ENCODE measurements at regions not wholly inside any gene's neighbourhood (a gene's known extent, or its start where the extent isn't known, plus 50 kb on each side); places are given as distances from the start of the nearest gene placed in this dataset.
A peak's percentile ranks its signal among the peaks of the same experiment; 100 is the strongest.

GRCh38 chr13:76778853-76779252 lies 107.4 kb downstream of the KCTD12 start:
- Histone ChIP-seq H3K4me1 (no peaks in the 10 kb centered on the region), H3K27ac (replicated peaks) (no peak overlapping the region), H3K27me3 (ENCODE audit: low read depth) (no peaks in the 10 kb centered on the region), H3K36me3 (no peaks in the 10 kb centered on the region), H3K9me3 (replicated peaks) (no peaks in the 10 kb centered on the region), H3K4me3 (no peak overlapping the region)
- no peak for TF ChIP-seq CTCF (IDR thresholded peaks at IDR 0.05; ENCODE audit: borderline replicate concordance)
- intact Hi-C loops (cut with micrococcal nuclease) = no loop called here
- DNase-seq = no peak

GRCh38 chr13:76777096-76777495 lies 109.1 kb downstream of the KCTD12 start:
- Histone ChIP-seq H3K4me3 (no peak overlapping the region), H3K9me3 (replicated peaks) (no peaks in the 10 kb centered on the region), H3K27ac (replicated peaks) (no peak overlapping the region), H3K36me3 (no peaks in the 10 kb centered on the region), H3K4me1 (no peaks in the 10 kb centered on the region), H3K27me3 (ENCODE audit: low read depth) (no peaks in the 10 kb centered on the region)
- intact Hi-C loops (cut with micrococcal nuclease) = no loop called here
- DNase-seq = no peak
- no peak for TF ChIP-seq CTCF (IDR thresholded peaks at IDR 0.05; ENCODE audit: borderline replicate concordance)

- no peak for TF ChIP-seq CTCF (IDR thresholded peaks at IDR 0.05; ENCODE audit: borderline replicate concordance)
- Histone ChIP-seq H3K36me3 (no peaks in the 10 kb centered on the region), H3K9me3 (replicated peaks) (no peaks in the 10 kb centered on the region), H3K27me3 (ENCODE audit: low read depth) (no peaks in the 10 kb centered on the region), H3K4me3 (no peak overlapping the region), H3K4me1 (no peaks in the 10 kb centered on the region), H3K27ac (replicated peaks) (no peak overlapping the region)
- no peak for DNase-seq
- intact Hi-C loops (cut with micrococcal nuclease) = no loop called here
These were observed 111.0 kb downstream of the KCTD12 start for GRCh38 chr13:76775088-76775740.

- Histone ChIP-seq H3K4me3 (no peak overlapping the region), H3K36me3 (no peaks in the 10 kb centered on the region), H3K9me3 (replicated peaks) (no peaks in the 10 kb centered on the region), H3K27me3 (ENCODE audit: low read depth) (no peaks in the 10 kb centered on the region), H3K4me1 (no peaks in the 10 kb centered on the region), H3K27ac (replicated peaks) (peak overlapping the region; percentile 5)
- intact Hi-C loops (cut with micrococcal nuclease) = no loop called here
- no peak for TF ChIP-seq CTCF (IDR thresholded peaks at IDR 0.05; ENCODE audit: borderline replicate concordance)
- DNase-seq = no peak
These were observed 112.6 kb downstream of the KCTD12 start for GRCh38 chr13:76773448-76774094.

- Histone ChIP-seq H3K4me3 (no peak overlapping the region), H3K27ac (replicated peaks) (no peak overlapping the region), H3K36me3 (no peaks in the 10 kb centered on the region), H3K27me3 (ENCODE audit: low read depth) (no peaks in the 10 kb centered on the region), H3K9me3 (replicated peaks) (no peaks in the 10 kb centered on the region), H3K4me1 (no peaks in the 10 kb centered on the region)
- DNase-seq = no peak
- no peak for TF ChIP-seq CTCF (IDR thresholded peaks at IDR 0.05; ENCODE audit: borderline replicate concordance)
- intact Hi-C loops (cut with micrococcal nuclease) = no loop called here
These were observed 114.0 kb downstream of the KCTD12 start for GRCh38 chr13:76772241-76772640.

Measured in left ventricle myocardium inferior (tissue), 1 donor.